SK-N-SH (cell line): ENCODE measurements at regions not wholly inside any gene's neighbourhood (a gene's known extent, or its start where the extent isn't known, plus 50 kb on each side); places are given as distances from the start of the nearest gene placed in this dataset.

Experiments
- CTCF ChIA-PET: fragments of 300-600, 350-600 bp; formaldehyde crosslinking; extraction: SDS; loops from one replicate; lab custom pipeline; 2021; lab: Yijun Ruan, JAX
- POLR2A ChIA-PET: fragments of 350-600 bp; sonication (Branson Sonifier 250); formaldehyde crosslinking; extraction: SDS; loops from one replicate; lab custom pipeline; 2020; ENCODE audit warnings: antibody characterized with exemption, inconsistent platforms; lab: Yijun Ruan, JAX
- DNase-seq: peaks from one replicate; pipeline ENCODE4 v3.0.0; 2012
- H2AFZ ChIP-seq: fragments of 200-600 bp; sonication (generic); 2 replicates; pipeline ENCODE4 v1.8.1; 2016; ENCODE audit warnings: antibody characterized with exemption, mild to moderate bottlenecking, low read depth
- H3F3A ChIP-seq: fragments of 200-600 bp; sonication (generic); replicated peaks from 2 replicates; pipeline ENCODE3; 2016; ENCODE audit warnings: antibody characterized with exemption, mild to moderate bottlenecking; ENCODE audit not compliant: insufficient read depth
- H3K27ac ChIP-seq, 2 experiments: fragments of 200-500 bp in 1 of 2; fragments of 200-600 bp in 1 of 2; sonication (Bioruptor generic) in 1 of 2; sonication (generic), shearing (Covaris generic) in 1 of 2; 2 replicates each; pipeline versions ENCODE4 v1.5.1 to v1.6.1; 2014 to 2016; ENCODE audit warnings: low read depth in 2 of 2, inconsistent platforms in 1 of 2, low read length in 1 of 2, mild to moderate bottlenecking in 1 of 2, mixed read lengths in 1 of 2
- H3K27me3 ChIP-seq: fragments of 200-600 bp; sonication (generic), shearing (Covaris generic); 2 replicates; pipeline ENCODE4 v1.6.1; 2016; ENCODE audit warnings: mixed run types; ENCODE audit not compliant: insufficient read depth
- H3K36me3 ChIP-seq, 2 experiments: fragments of 200-500 bp in 1 of 2; fragments of 200-600 bp in 1 of 2; sonication (Bioruptor generic) in 1 of 2; sonication (generic) in 1 of 2; replicated peaks in 1 of 2; 2 replicates each; pipeline versions ENCODE3 to v1.5.1; 2014 to 2016; ENCODE audit warnings: low read length in 1 of 2, mild to moderate bottlenecking in 1 of 2; ENCODE audit not compliant: insufficient read depth in 2 of 2, control insufficient read depth in 1 of 2
- H3K4me1 ChIP-seq, 2 experiments: fragments of 200-500 bp in 1 of 2; fragments of 200-600 bp in 1 of 2; sonication (Bioruptor generic) in 1 of 2; sonication (generic), shearing (Covaris generic) in 1 of 2; 2 replicates each; pipeline versions ENCODE4 v1.5.1 to v1.6.1; 2014 to 2016; ENCODE audit warnings: low read depth in 1 of 2, low read length in 1 of 2, mixed run types in 1 of 2; ENCODE audit not compliant: insufficient read depth in 2 of 2, control insufficient read depth in 1 of 2
- H3K4me2 ChIP-seq: fragments of 200-600 bp; sonication (generic), shearing (Covaris generic); 2 replicates; pipeline ENCODE4 v1.6.1; 2017; ENCODE audit warnings: mixed run types
- H3K4me3 ChIP-seq, 2 experiments: fragments of 200-500 bp in 1 of 2; fragments of 200-600 bp in 1 of 2; sonication (Bioruptor generic) in 1 of 2; sonication (generic), shearing (Covaris generic) in 1 of 2; 2 replicates each; pipeline versions ENCODE4 v1.5.1 to v1.8.1; 2014 to 2016; ENCODE audit warnings: low read depth in 2 of 2, inconsistent platforms in 1 of 2, low read length in 1 of 2, mild to moderate bottlenecking in 1 of 2, mixed read lengths in 1 of 2, moderate library complexity in 1 of 2
- H3K79me2 ChIP-seq: fragments of 200-600 bp; sonication (generic); 2 replicates; pipeline ENCODE4 v1.8.1; 2017; ENCODE audit warnings: mild to moderate bottlenecking; ENCODE audit not compliant: insufficient read depth
- H3K9ac ChIP-seq: fragments of 200-600 bp; sonication (generic); 2 replicates; pipeline ENCODE4 v1.6.1; 2017; ENCODE audit warnings: mixed run types
- H3K9me2 ChIP-seq: fragments of 200-600 bp; sonication (generic); 2 replicates; pipeline ENCODE4 v1.6.1; 2017; ENCODE audit warnings: mixed run types
- H3K9me3 ChIP-seq: fragments of 200-600 bp; sonication (generic); 2 replicates; pipeline ENCODE4 v1.6.1; 2017; ENCODE audit warnings: mixed run types, mild to moderate bottlenecking, moderate library complexity
- H4K20me1 ChIP-seq: fragments of 200-600 bp; sonication (generic); 2 replicates; pipeline ENCODE4 v1.6.1; 2017; ENCODE audit warnings: mild to moderate bottlenecking, mixed run types; ENCODE audit not compliant: insufficient read depth
- CHD2 ChIP-seq: fragments of 150-350 bp; IDR thresholded peaks from 2 replicates; pipeline ENCODE4 v1.6.1; 2018; ENCODE audit warnings: low read length; ENCODE audit not compliant: partially characterized antibody
- CTCF ChIP-seq: fragments of 200-600 bp; sonication (generic); IDR thresholded peaks from 2 replicates; pipeline ENCODE4 v1.6.1; 2017; ENCODE audit warnings: antibody characterized with exemption, mild to moderate bottlenecking, moderate library complexity
- FOSL2 ChIP-seq: IDR thresholded peaks from 2 replicates; pipeline ENCODE4 v1.4.0; 2012; ENCODE audit warnings: low read depth, mild to moderate bottlenecking, moderate library complexity, borderline replicate concordance
- FOXJ3 ChIP-seq: sonication (generic); formaldehyde crosslinking; IDR thresholded peaks from 2 replicates; pipeline ENCODE4 v1.5.1; 2020; ENCODE audit warnings: mild to moderate bottlenecking, missing genetic modification reagents
- NRF1 ChIP-seq: IDR thresholded peaks from 2 replicates; pipeline ENCODE4 v1.6.1; 2012; ENCODE audit warnings: low read depth, mild to moderate bottlenecking, low read length
- PBX3 ChIP-seq: IDR thresholded peaks from 2 replicates; pipeline ENCODE4; 2012
- RCOR1 ChIP-seq: fragments of 150-350 bp; IDR thresholded peaks from 2 replicates; pipeline ENCODE4 v1.6.1; 2017; ENCODE audit warnings: antibody characterized with exemption, low read length
- RFX5 ChIP-seq: IDR thresholded peaks from 2 replicates; pipeline ENCODE4 v1.6.1; 2012; ENCODE audit warnings: mild to moderate bottlenecking, improper control_type of control experiment, low read length
- USF1 ChIP-seq: IDR thresholded peaks from 2 replicates; pipeline ENCODE4 v1.4.0; 2012; ENCODE audit warnings: low read depth, borderline replicate concordance
- YY1 ChIP-seq: IDR thresholded peaks from 2 replicates; pipeline ENCODE4 v1.4.0; 2012; ENCODE audit warnings: low read depth, mild to moderate bottlenecking
- WGBS: methylation state at CpG from one replicate; pipeline ENCODE4 v1.1.6; 2017; ENCODE audit warnings: low lambda C conversion rate; 5-methylcytosine and 5-hydroxymethylcytosine counted together

GRCh38 chrX:94633237-94633636 lies 959.2 kb downstream of the FAM133A start:
- Histone ChIP-seq H3K4me2 (no peak overlapping the region), H3K9ac (no peak overlapping the region), H3K27ac (no peak overlapping the region), H3K36me3 (no peaks in the 10 kb centered on the region), H4K20me1 (no peaks in the 10 kb centered on the region), H3K4me3 (no peak overlapping the region), H3K79me2 (no peaks in the 10 kb centered on the region), H3K9me3 (no peaks in the 10 kb centered on the region), H3K4me1 (no peaks in the 10 kb centered on the region), H2AFZ (no peak overlapping the region), H3K9me2 (no peaks in the 10 kb centered on the region), H3F3A (no peaks in the 10 kb centered on the region), H3K27me3 (no peaks in the 10 kb centered on the region)
- no peak for DNase-seq
- POLR2A ChIA-PET = no interaction called here
- CTCF ChIA-PET = no interaction called here
- TF ChIP-seq CTCF (peak; percentile 27; the same call in 1 of the 2 replicates), RFX5 (no peak), RCOR1 (no peak), YY1 (no peak), USF1 (no peak)

GRCh38 chrX:94635003-94635402 lies 961.0 kb downstream of the FAM133A start:
- Histone ChIP-seq H3K27me3 (no peaks in the 10 kb centered on the region), H3K9me3 (no peaks in the 10 kb centered on the region), H3K9ac (no peak overlapping the region), H3K4me1 (no peaks in the 10 kb centered on the region), H3K4me2 (no peak overlapping the region), H3K27ac (no peak overlapping the region), H3K4me3 (no peak overlapping the region), H3K79me2 (no peaks in the 10 kb centered on the region), H3K36me3 (no peaks in the 10 kb centered on the region), H3K9me2 (no peaks in the 10 kb centered on the region), H2AFZ (no peak overlapping the region), H4K20me1 (no peaks in the 10 kb centered on the region), H3F3A (no peaks in the 10 kb centered on the region)
- ChIA-PET CTCF (no interaction called here), POLR2A (no interaction called here)
- no peak for DNase-seq
- TF ChIP-seq NRF1 = no peak
- no peak for TF ChIP-seq FOSL2
- TF ChIP-seq FOXJ3 (CRISPR knock-in tag) = no peak
- 2% methylated on average over 3 of the region's 3 CpGs for WGBS

GRCh38 chrX:94645726-94646125 lies 971.7 kb downstream of the FAM133A start:
- no peaks in the 10 kb centered on the region for H3K9me2 ChIP-seq
- H3K4me3 ChIP-seq = no peak overlapping the region
- no peaks in the 10 kb centered on the region for H3F3A ChIP-seq
- no peak overlapping the region for H3K9ac ChIP-seq
- no peaks in the 10 kb centered on the region for H3K79me2 ChIP-seq
- DNase-seq = no peak
- TF ChIP-seq CHD2 = no peak
- no peak for TF ChIP-seq YY1
- no peak for TF ChIP-seq PBX3
- TF ChIP-seq RFX5 = no peak
- H2AFZ ChIP-seq = no peak overlapping the region
- ChIA-PET CTCF (no interaction called here), POLR2A (no interaction called here)
- H3K36me3 ChIP-seq = no peaks in the 10 kb centered on the region
- H3K9me3 ChIP-seq = no peaks in the 10 kb centered on the region
- H3K27me3 ChIP-seq = no peaks in the 10 kb centered on the region
- no peak overlapping the region for H3K4me2 ChIP-seq
- H3K4me1 ChIP-seq = no peaks in the 10 kb centered on the region
- H3K27ac ChIP-seq = no peak overlapping the region
- no peaks in the 10 kb centered on the region for H4K20me1 ChIP-seq
- 1% methylated on average over 2 of the region's 2 CpGs for WGBS
